B cell (primary cell): ENCODE measurements at regions not wholly inside any gene's neighbourhood (a gene's known extent, or its start where the extent isn't known, plus 50 kb on each side); places are given as distances from the start of the nearest gene placed in this dataset.

Experiments
- ATAC-seq: fragments of 200-7000 bp; cut with Tn5 transposase; one replicate; pipeline ENCODE4 v1.10.0; 2021; ENCODE audit warnings: low read depth, mild to moderate bottlenecking, moderate number of reproducible peaks, moderate library complexity
- CTCF ChIA-PET: fragments of 350-600 bp; sonication (Branson Sonifier 250); formaldehyde crosslinking; loops from one replicate; lab custom pipeline; 2021; ENCODE audit warnings: antibody characterized with exemption, inconsistent platforms; lab: Charles Lee
- POLR2A ChIA-PET: fragments of 350-600 bp; sonication (Branson Sonifier 250); formaldehyde crosslinking; loops from one replicate; lab custom pipeline; 2021; ENCODE audit warnings: antibody characterized with exemption; lab: Charles Lee
- DNase-seq: peaks from one replicate; pipeline ENCODE4 v3.0.0; 2013
- H2AFZ ChIP-seq: 2 replicates; pipeline ENCODE4 v1.6.1; 2012; ENCODE audit warnings: mild to moderate bottlenecking, low read depth, low read length; ENCODE audit not compliant: insufficient read depth, poor library complexity, severe bottlenecking
- H3K27ac ChIP-seq, 2 donors: 1 replicate in 1 of 2; 2 replicates in 1 of 2; pipeline ENCODE4 v1.5.1; 2012 to 2013; ENCODE audit warnings: low read length in 2 of 2, mild to moderate bottlenecking in 2 of 2, moderate library complexity in 1 of 2
- H3K27me3 ChIP-seq, 4 experiments: fragments of 200-600 bp in 1 of 4; sonication (generic) in 1 of 4; replicated peaks in 1 of 4; 1 replicate in 2 of 4; 2 replicates in 2 of 4; pipeline versions ENCODE4 v1.6.1 to v1.7.0; 2013 to 2016; ENCODE audit warnings: low read length in 3 of 4, mild to moderate bottlenecking in 2 of 4, mixed read lengths in 1 of 4, moderate library complexity in 1 of 4; ENCODE audit not compliant: insufficient read depth in 4 of 4, control insufficient read depth in 3 of 4; ENCODE audit errors: control extremely low read depth in 1 of 4
- H3K36me3 ChIP-seq, 2 experiments: replicated peaks in 1 of 2; 1 replicate in 1 of 2; 2 replicates in 1 of 2; pipeline versions ENCODE4 v1.6.1 to v1.7.1; 2013; ENCODE audit warnings: low read length in 1 of 2; ENCODE audit not compliant: insufficient read depth in 2 of 2, control insufficient read depth in 1 of 2; ENCODE audit errors: control extremely low read depth in 1 of 2, extremely low read depth in 1 of 2
- H3K4me1 ChIP-seq, 2 donors: fragments of 200-600 bp in 1 of 2; sonication (generic) in 1 of 2; 1 replicate in 1 of 2; 2 replicates in 1 of 2; pipeline versions ENCODE4 v1.5.1 to v1.6.1; 2013 to 2017; ENCODE audit warnings: low read length in 2 of 2; ENCODE audit not compliant: control insufficient read depth in 2 of 2, insufficient read depth in 2 of 2
- H3K4me2 ChIP-seq: replicated peaks from 2 replicates; pipeline ENCODE3; 2012; ENCODE audit warnings: mild to moderate bottlenecking, low read depth, low read length; ENCODE audit not compliant: poor library complexity, severe bottlenecking
- H3K4me3 ChIP-seq, 5 experiments: fragments of 200-600 bp in 1 of 5; sonication (generic) in 1 of 5; 1 replicate in 3 of 5; 2 replicates in 2 of 5; pipeline versions ENCODE4 v1.5.1 to v1.7.0; 2011 to 2016; ENCODE audit warnings: low read length in 4 of 5, mild to moderate bottlenecking in 4 of 5, low read depth in 2 of 5, control low read depth in 1 of 5, moderate library complexity in 1 of 5; ENCODE audit not compliant: insufficient read depth in 1 of 5; ENCODE audit errors: control extremely low read depth in 1 of 5, extremely low read depth in 1 of 5
- H3K79me2 ChIP-seq: fragments of 200-600 bp; sonication (generic); one replicate; pipeline ENCODE4 v1.6.0; 2016; ENCODE audit warnings: low read length; ENCODE audit not compliant: control insufficient read depth, insufficient read depth
- H3K9ac ChIP-seq: fragments of 200-600 bp; sonication (generic); 2 replicates; pipeline ENCODE4 v1.6.1; 2017; ENCODE audit warnings: mild to moderate bottlenecking, low read length, moderate library complexity
- H3K9me3 ChIP-seq, 3 donors: one replicate each; pipeline versions ENCODE4 v1.6.1 to v1.7.1; 2013; ENCODE audit warnings: low read length in 2 of 3; ENCODE audit not compliant: control insufficient read depth in 2 of 3, insufficient read depth in 1 of 3; ENCODE audit errors: control extremely low read depth in 1 of 3
- H4K20me1 ChIP-seq: 2 replicates; pipeline ENCODE4 v1.6.0; 2012; ENCODE audit warnings: mild to moderate bottlenecking, low read length; ENCODE audit not compliant: insufficient read depth, control insufficient read depth, poor library complexity, severe bottlenecking
- H3K27ac Mint-ChIP-seq: one replicate; pipeline ENCODE4 v1.8.0; 2021; ENCODE audit warnings: mixed read lengths
- H3K27me3 Mint-ChIP-seq: one replicate; pipeline ENCODE4 v1.8.0; 2021; ENCODE audit warnings: mixed read lengths
- H3K4me1 Mint-ChIP-seq: one replicate; pipeline ENCODE4 v1.8.0; 2021; ENCODE audit warnings: mixed read lengths
- H3K4me3 Mint-ChIP-seq: one replicate; pipeline ENCODE4 v1.8.0; 2021; ENCODE audit warnings: mixed read lengths
- H3K9me3 Mint-ChIP-seq: one replicate; pipeline ENCODE4 v1.8.0; 2022; ENCODE audit warnings: mixed read lengths; ENCODE audit not compliant: insufficient read depth
- EZH2 ChIP-seq: IDR thresholded peaks from 2 replicates; pipeline ENCODE4 v1.6.1; 2012; ENCODE audit warnings: borderline replicate concordance, low read depth, mild to moderate bottlenecking, moderate library complexity, low read length; ENCODE audit not compliant: insufficient read depth, poor library complexity, severe bottlenecking
- WGBS: methylation state at CpG from one replicate; pipeline ENCODE4 v1.1.5; 2013; ENCODE audit warnings: missing lambda C conversion rate; ENCODE audit not compliant: insufficient coverage; 5-methylcytosine and 5-hydroxymethylcytosine counted together
- intact Hi-C: fragments of 100-400 bp; cut with micrococcal nuclease; formaldehyde crosslinking; loops from one replicate; pipeline ENCODE4 v1.10.0; 2022
- TF ChIP-seq, protein P1 (sequence below): fragments of 200-600 bp; IDR thresholded peaks from one replicate; pipeline ENCODE4 v1.8.0; 2022; ENCODE audit warnings: antibody characterized with exemption, mild to moderate bottlenecking

DNA sequence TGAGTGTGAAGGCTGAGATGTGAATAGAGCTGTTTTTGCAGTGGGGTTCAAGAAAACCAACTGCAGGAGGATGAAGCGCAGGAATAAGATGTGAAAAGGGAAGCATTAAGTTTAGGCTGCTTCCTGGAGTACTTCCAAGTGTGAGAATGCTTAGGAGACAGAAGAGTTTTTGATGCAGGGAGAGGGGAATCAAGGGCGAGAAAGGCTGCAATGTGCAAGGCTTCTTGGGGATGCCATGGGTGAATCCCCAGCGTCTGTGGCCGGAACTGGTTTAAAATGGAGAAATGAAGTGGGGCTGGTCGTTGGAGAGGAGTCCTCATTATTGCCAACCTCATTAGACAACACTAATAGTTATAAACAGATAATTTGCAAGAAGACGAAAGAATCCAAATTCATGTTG lies 764.9 kb downstream of the LIG4 start:
- H3K9me3 ChIP-seq, result peaks cover 0 to 6% (median 4%) of the 10 kb centered on the region in 3 donors
- CTCF ChIA-PET, result no interaction called here
- TF ChIP-seq, protein P1, sequence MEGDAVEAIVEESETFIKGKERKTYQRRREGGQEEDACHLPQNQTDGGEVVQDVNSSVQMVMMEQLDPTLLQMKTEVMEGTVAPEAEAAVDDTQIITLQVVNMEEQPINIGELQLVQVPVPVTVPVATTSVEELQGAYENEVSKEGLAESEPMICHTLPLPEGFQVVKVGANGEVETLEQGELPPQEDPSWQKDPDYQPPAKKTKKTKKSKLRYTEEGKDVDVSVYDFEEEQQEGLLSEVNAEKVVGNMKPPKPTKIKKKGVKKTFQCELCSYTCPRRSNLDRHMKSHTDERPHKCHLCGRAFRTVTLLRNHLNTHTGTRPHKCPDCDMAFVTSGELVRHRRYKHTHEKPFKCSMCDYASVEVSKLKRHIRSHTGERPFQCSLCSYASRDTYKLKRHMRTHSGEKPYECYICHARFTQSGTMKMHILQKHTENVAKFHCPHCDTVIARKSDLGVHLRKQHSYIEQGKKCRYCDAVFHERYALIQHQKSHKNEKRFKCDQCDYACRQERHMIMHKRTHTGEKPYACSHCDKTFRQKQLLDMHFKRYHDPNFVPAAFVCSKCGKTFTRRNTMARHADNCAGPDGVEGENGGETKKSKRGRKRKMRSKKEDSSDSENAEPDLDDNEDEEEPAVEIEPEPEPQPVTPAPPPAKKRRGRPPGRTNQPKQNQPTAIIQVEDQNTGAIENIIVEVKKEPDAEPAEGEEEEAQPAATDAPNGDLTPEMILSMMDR, result no peak
- TF ChIP-seq EZH2, result no peak
- no peaks in the 10 kb centered on the region for H3K27me3 Mint-ChIP-seq
- ATAC-seq, result no peak
- intact Hi-C loops, result no loop called here
- no peak overlapping the region for H3K4me3 ChIP-seq
- H3K27me3 ChIP-seq, result no peaks in the 10 kb centered on the region
- no peak overlapping the region for H3K27ac Mint-ChIP-seq
- H4K20me1 ChIP-seq, result no peaks in the 10 kb centered on the region
- no peaks in the 10 kb centered on the region for H3K4me1 Mint-ChIP-seq
- H3K4me3 Mint-ChIP-seq, result no peak overlapping the region
- 71% methylated on average over 2 of the region's 6 CpGs for WGBS
- H2AFZ ChIP-seq, result no peak overlapping the region
- no peak overlapping the region for H3K9ac ChIP-seq
- no peaks in the 10 kb centered on the region for H3K36me3 ChIP-seq
- no peak for DNase-seq
- H3K4me2 ChIP-seq, result no peak overlapping the region
- H3K79me2 ChIP-seq, result no peaks in the 10 kb centered on the region
- POLR2A ChIA-PET, result no interaction called here
- H3K27ac ChIP-seq, result no peak overlapping the region
- no peaks in the 10 kb centered on the region for H3K4me1 ChIP-seq
- peaks cover 9% of the 10 kb centered on the region for H3K9me3 Mint-ChIP-seq

- no peaks in the 10 kb centered on the region for H3K79me2 ChIP-seq
- H4K20me1 ChIP-seq, result no peaks in the 10 kb centered on the region
- H3K4me1 ChIP-seq, result no peaks in the 10 kb centered on the region
- H3K27me3 Mint-ChIP-seq, result no peaks in the 10 kb centered on the region
- intact Hi-C loops, result no loop called here
- no peak for DNase-seq
- no peaks in the 10 kb centered on the region for H3K27me3 ChIP-seq
- CTCF ChIA-PET, result no interaction called here
- H3K9me3 Mint-ChIP-seq, result peaks cover 4% of the 10 kb centered on the region
- no peak overlapping the region for H3K4me3 ChIP-seq
- no peak overlapping the region for H3K4me2 ChIP-seq
- no peak overlapping the region for H3K9ac ChIP-seq
- no peak overlapping the region for H3K27ac ChIP-seq
- H3K4me1 Mint-ChIP-seq, result no peaks in the 10 kb centered on the region
- H3K36me3 ChIP-seq, result no peaks in the 10 kb centered on the region
- H3K9me3 ChIP-seq, result peaks cover 0 to 2% (median 0%) of the 10 kb centered on the region in 3 donors
- no peak overlapping the region for H3K4me3 Mint-ChIP-seq
- TF ChIP-seq, protein P1, result no peak
- no peak for TF ChIP-seq EZH2
- no peak for ATAC-seq
- H2AFZ ChIP-seq, result no peak overlapping the region
- 90% methylated on average over 3 of the region's 4 CpGs for WGBS
- POLR2A ChIA-PET, result no interaction called here
- H3K27ac Mint-ChIP-seq, result no peak overlapping the region
Observed at GRCh38 chr13:107447591-107447990, 767.7 kb downstream of the LIG4 start.
